Trophoblast cell (in vitro differentiated cells and primary cell): ENCODE measurements at regions not wholly inside any gene's neighbourhood (a gene's known extent, or its start where the extent isn't known, plus 50 kb on each side); places are given as distances from the start of the nearest gene placed in this dataset.

Experiments used
- DNase-seq, 2 donors: peaks; one replicate each; pipeline ENCODE4 v3.0.0-alpha.2; 2016
- H2AFZ ChIP-seq: 2 replicates; pipeline ENCODE4 v1.6.1; 2013; ENCODE audit warnings: low read length, moderate library complexity, mild to moderate bottlenecking; ENCODE audit not compliant: insufficient read depth, poor library complexity
- H2AK5ac ChIP-seq: 2 replicates; pipeline ENCODE4 v1.6.1; 2013; ENCODE audit warnings: mild to moderate bottlenecking, low read length
- H2BK120ac ChIP-seq: 2 replicates; pipeline ENCODE4 v1.6.1; 2013; ENCODE audit warnings: low read length, mild to moderate bottlenecking, moderate library complexity; ENCODE audit not compliant: insufficient read depth, poor library complexity
- H2BK12ac ChIP-seq: 2 replicates; pipeline ENCODE4 v1.6.1; 2013; ENCODE audit warnings: mild to moderate bottlenecking, low read length, moderate library complexity
- H2BK5ac ChIP-seq: 2 replicates; pipeline ENCODE4 v1.6.1; 2013; ENCODE audit warnings: low read length, low read depth, moderate library complexity, mild to moderate bottlenecking; ENCODE audit not compliant: poor library complexity
- H3K14ac ChIP-seq: 2 replicates; pipeline ENCODE4 v1.6.1; 2013; ENCODE audit warnings: mild to moderate bottlenecking, low read length
- H3K18ac ChIP-seq: 2 replicates; pipeline ENCODE4 v1.6.1; 2013; ENCODE audit warnings: mild to moderate bottlenecking, low read length
- H3K23ac ChIP-seq: 2 replicates; pipeline ENCODE4 v1.6.1; 2013; ENCODE audit warnings: low read length
- H3K27ac ChIP-seq: 2 replicates; pipeline ENCODE4 v1.5.1; 2013; ENCODE audit warnings: low read depth, mild to moderate bottlenecking, inconsistent platforms, low read length, moderate library complexity
- H3K27me3 ChIP-seq: 2 replicates; pipeline ENCODE4 v1.6.1; 2013; ENCODE audit warnings: inconsistent platforms, mild to moderate bottlenecking, low read length, moderate library complexity; ENCODE audit not compliant: insufficient read depth
- H3K36me3 ChIP-seq, 2 experiments: 1 replicate in 1 of 2; 2 replicates in 1 of 2; pipeline ENCODE4 v1.6.1; 2013; ENCODE audit warnings: low read length in 2 of 2, mild to moderate bottlenecking in 2 of 2, moderate library complexity in 1 of 2; ENCODE audit not compliant: insufficient read depth in 2 of 2, control insufficient read depth in 1 of 2
- H3K4ac ChIP-seq: 2 replicates; pipeline ENCODE4 v1.6.1; 2013; ENCODE audit warnings: low read depth, mild to moderate bottlenecking, low read length, moderate library complexity
- H3K4me1 ChIP-seq, 2 experiments: 1 replicate in 1 of 2; 2 replicates in 1 of 2; pipeline ENCODE4 v1.6.1; 2013; ENCODE audit warnings: low read length in 2 of 2, mild to moderate bottlenecking in 2 of 2, moderate library complexity in 1 of 2; ENCODE audit not compliant: insufficient read depth in 2 of 2, control insufficient read depth in 1 of 2
- H3K4me2 ChIP-seq: 2 replicates; pipeline ENCODE4 v1.6.1; 2013; ENCODE audit warnings: inconsistent platforms, mild to moderate bottlenecking, low read length, moderate library complexity
- H3K4me3 ChIP-seq: 2 replicates; pipeline ENCODE4 v1.5.1; 2013; ENCODE audit warnings: mild to moderate bottlenecking, low read depth, low read length, inconsistent platforms
- H3K79me1 ChIP-seq: one replicate; pipeline ENCODE4 v1.6.1; 2013; ENCODE audit warnings: low read length
- H3K79me2 ChIP-seq: 2 replicates; pipeline ENCODE4 v1.6.1; 2013; ENCODE audit warnings: low read length, mild to moderate bottlenecking; ENCODE audit not compliant: control insufficient read depth, insufficient read depth, poor library complexity
- H3K9ac ChIP-seq: 2 replicates; pipeline ENCODE4 v1.6.1; 2013; ENCODE audit warnings: mild to moderate bottlenecking, low read length
- H3K9me3 ChIP-seq: 2 replicates; pipeline ENCODE4 v1.6.1; 2013; ENCODE audit warnings: low read depth, mild to moderate bottlenecking, control low read depth, inconsistent platforms, low read length; ENCODE audit not compliant: insufficient read depth
- H4K12ac ChIP-seq: 2 replicates; pipeline ENCODE4 v1.6.1; 2013; ENCODE audit warnings: low read depth, mild to moderate bottlenecking, low read length, moderate library complexity
- H4K8ac ChIP-seq: 2 replicates; pipeline ENCODE4 v1.6.1; 2013; ENCODE audit warnings: low read depth, mild to moderate bottlenecking, low read length, moderate library complexity
- H4K91ac ChIP-seq: one replicate; pipeline ENCODE4 v1.6.1; 2013; ENCODE audit warnings: low read depth, mild to moderate bottlenecking, low read length, moderate library complexity
- WGBS: extraction: QIAGEN DNeasy Blood & Tissue Kit; methylation state at CpG from one replicate; pipeline ENCODE4 v1.1.7; 2013; ENCODE audit warnings: missing lambda C conversion rate; ENCODE audit not compliant: insufficient read length, insufficient coverage; ENCODE audit errors: extremely low coverage; 5-methylcytosine and 5-hydroxymethylcytosine counted together

DNA sequence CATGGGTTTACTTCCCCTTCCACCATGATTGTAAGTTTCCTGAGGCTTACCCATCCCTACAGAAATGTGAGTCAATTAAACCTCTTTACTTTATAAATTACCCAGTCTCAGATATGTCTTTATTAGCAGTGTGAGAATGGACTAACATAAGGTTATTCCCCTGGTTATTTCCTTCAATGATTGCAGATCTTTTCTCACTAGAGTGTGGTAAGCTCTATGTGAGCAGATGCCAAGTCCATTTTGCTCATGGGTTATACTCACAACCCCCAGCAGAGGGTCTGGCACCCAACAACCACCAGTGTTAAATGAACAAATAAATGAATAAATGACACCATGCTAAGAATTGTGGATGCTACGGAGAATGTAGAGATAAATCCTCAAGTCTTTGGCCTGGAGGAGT lies 472.8 kb downstream of the LIG4 start:
- WGBS = no CpG with 5 or more reads among the region's 1 CpG
- Histone ChIP-seq H4K12ac (no peak overlapping the region), H2AFZ (no peak overlapping the region), H3K4me3 (no peak overlapping the region), H3K14ac (no peak overlapping the region), H3K27ac (no peak overlapping the region), H4K8ac (no peak overlapping the region), H3K79me2 (no peaks in the 10 kb centered on the region), H2AK5ac (no peak overlapping the region), H4K91ac (no peak overlapping the region), H3K27me3 (no peaks in the 10 kb centered on the region), H2BK5ac (no peak overlapping the region), H2BK12ac (no peak overlapping the region), H3K36me3 (no peaks in the 10 kb centered on the region), H3K9ac (no peak overlapping the region), H3K4me1 (peaks cover 0 to 3% of the 10 kb centered on the region in 2 experiments), H3K4ac (no peak overlapping the region), H3K23ac (no peak overlapping the region), H2BK120ac (no peak overlapping the region), H3K79me1 (no peaks in the 10 kb centered on the region), H3K18ac (no peak overlapping the region), H3K9me3 (no peaks in the 10 kb centered on the region), H3K4me2 (no peak overlapping the region)
- no peak for DNase-seq

DNA sequence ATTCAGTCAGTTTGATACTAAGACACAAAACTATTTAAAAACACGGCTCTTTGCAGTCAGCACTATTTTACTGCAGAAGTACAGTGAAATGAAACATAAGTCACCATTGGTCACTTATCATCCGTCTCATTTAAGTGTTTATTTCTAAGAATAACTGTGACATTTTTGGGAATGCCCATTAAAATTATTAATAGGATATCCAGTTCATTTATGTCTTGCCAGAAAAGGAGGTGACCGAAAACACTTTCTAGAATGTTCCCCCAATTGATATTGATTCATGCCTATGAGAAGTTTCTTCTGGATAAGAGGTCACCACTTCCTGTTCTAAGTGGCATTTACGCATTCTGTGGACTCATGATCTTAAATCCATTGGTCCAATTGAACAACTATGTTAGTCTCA lies 477.3 kb downstream of the LIG4 start:
- no peak overlapping the region for H3K27ac ChIP-seq
- DNase-seq = no peak
- no peak overlapping the region for H2BK5ac ChIP-seq
- H3K14ac ChIP-seq = no peak overlapping the region
- no peak overlapping the region for H2BK12ac ChIP-seq
- no peaks in the 10 kb centered on the region for H3K79me2 ChIP-seq
- no peaks in the 10 kb centered on the region for H3K79me1 ChIP-seq
- no peak overlapping the region for H4K8ac ChIP-seq
- H3K4me1 ChIP-seq = peaks cover 0 to 2% of the 10 kb centered on the region in 2 experiments
- H3K4me3 ChIP-seq = no peak overlapping the region
- H2BK120ac ChIP-seq = no peak overlapping the region
- no peak overlapping the region for H3K18ac ChIP-seq
- no peaks in the 10 kb centered on the region for H3K36me3 ChIP-seq
- H3K4ac ChIP-seq = no peak overlapping the region
- H4K12ac ChIP-seq = no peak overlapping the region
- no peaks in the 10 kb centered on the region for H3K9me3 ChIP-seq
- H3K23ac ChIP-seq = no peak overlapping the region
- H3K4me2 ChIP-seq = no peak overlapping the region
- no peak overlapping the region for H2AFZ ChIP-seq
- no peaks in the 10 kb centered on the region for H3K27me3 ChIP-seq
- H4K91ac ChIP-seq = no peak overlapping the region
- no peak overlapping the region for H2AK5ac ChIP-seq
- H3K9ac ChIP-seq = no peak overlapping the region
- WGBS = no CpG with 5 or more reads among the region's 4 CpGs

- H2BK5ac ChIP-seq = no peak overlapping the region
Observed at GRCh38 chr13:107736731-107737130, 478.6 kb downstream of the LIG4 start.

DNA sequence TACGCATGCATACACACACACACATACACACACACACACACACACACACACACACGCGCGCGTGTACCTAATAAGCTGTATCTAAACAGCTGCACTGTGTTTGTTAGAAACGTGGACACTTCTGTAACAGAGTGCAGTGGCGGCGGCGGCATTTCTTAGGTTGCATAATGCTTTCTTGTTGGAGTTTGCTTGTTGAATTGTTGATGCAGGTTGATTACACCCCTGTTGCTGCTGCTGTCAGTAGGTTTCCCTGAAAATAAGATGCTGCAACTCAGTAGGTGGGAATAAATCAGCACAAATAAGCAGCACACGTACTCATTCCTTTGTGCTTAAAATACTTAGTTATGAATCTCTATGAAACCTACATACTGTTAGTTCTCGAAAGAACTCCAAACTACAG lies 479.2 kb downstream of the LIG4 start:
- no peak overlapping the region for H4K8ac ChIP-seq
- H3K18ac ChIP-seq = no peak overlapping the region
- no peaks in the 10 kb centered on the region for H3K9me3 ChIP-seq
- H3K23ac ChIP-seq = no peak overlapping the region
- H3K4me1 ChIP-seq = peaks cover 0 to 2% of the 10 kb centered on the region in 2 experiments
- no peak overlapping the region for H2BK5ac ChIP-seq
- no peak overlapping the region for H2AFZ ChIP-seq
- no peaks in the 10 kb centered on the region for H3K36me3 ChIP-seq
- no peak for DNase-seq
- H3K27me3 ChIP-seq = no peaks in the 10 kb centered on the region
- H3K79me1 ChIP-seq = no peaks in the 10 kb centered on the region
- no peak overlapping the region for H2BK12ac ChIP-seq
- no peak overlapping the region for H2BK120ac ChIP-seq
- H3K27ac ChIP-seq = no peak overlapping the region
- H4K12ac ChIP-seq = no peak overlapping the region
- no peak overlapping the region for H2AK5ac ChIP-seq
- no peak overlapping the region for H3K4me2 ChIP-seq
- H3K14ac ChIP-seq = no peak overlapping the region
- no peaks in the 10 kb centered on the region for H3K79me2 ChIP-seq
- H3K9ac ChIP-seq = no peak overlapping the region
- no peak overlapping the region for H4K91ac ChIP-seq
- H3K4ac ChIP-seq = no peak overlapping the region
- no peak overlapping the region for H3K4me3 ChIP-seq
- no CpG with 5 or more reads among the region's 11 CpGs for WGBS

More at GRCh38 chr13:107736731-107737130, 478.6 kb downstream of the LIG4 start:
- H3K79me1 ChIP-seq = no peaks in the 10 kb centered on the region
- H2AFZ ChIP-seq = no peak overlapping the region
- no peaks in the 10 kb centered on the region for H3K9me3 ChIP-seq
- H4K91ac ChIP-seq = no peak overlapping the region
- no peak overlapping the region for H2AK5ac ChIP-seq
- no peak overlapping the region for H3K4me3 ChIP-seq
- H2BK120ac ChIP-seq = no peak overlapping the region
- H4K8ac ChIP-seq = no peak overlapping the region
- H3K79me2 ChIP-seq = no peaks in the 10 kb centered on the region
- no peak overlapping the region for H2BK12ac ChIP-seq
- WGBS = no CpG with 5 or more reads among the region's 2 CpGs
- H3K27me3 ChIP-seq = no peaks in the 10 kb centered on the region
- no peak overlapping the region for H3K18ac ChIP-seq
- H3K4me1 ChIP-seq = peaks cover 0 to 2% of the 10 kb centered on the region in 2 experiments
- H3K23ac ChIP-seq = no peak overlapping the region
- no peak overlapping the region for H3K4ac ChIP-seq
- H3K27ac ChIP-seq = no peak overlapping the region
- no peak overlapping the region for H3K4me2 ChIP-seq
- no peak overlapping the region for H3K9ac ChIP-seq
- no peak overlapping the region for H4K12ac ChIP-seq
- H3K14ac ChIP-seq = no peak overlapping the region
- DNase-seq = no peak
- no peaks in the 10 kb centered on the region for H3K36me3 ChIP-seq
